22Rv1 (cell line): ENCODE measurements at regions not wholly inside any gene's neighbourhood (a gene's known extent, or its start where the extent isn't known, plus 50 kb on each side); places are given as distances from the start of the nearest gene placed in this dataset.

ENCODE experiments used
- ZFX ChIP-seq: fragments of 450-650 bp; IDR thresholded peaks from 2 replicates; pipeline ENCODE4 v1.6.1; 2017; ENCODE audit warnings: antibody characterized with exemption, borderline replicate concordance
- TF ChIP-seq, protein P1 (sequence below): fragments of 450-650 bp; IDR thresholded peaks from 2 replicates; pipeline ENCODE4 v1.5.1; 2017; ENCODE audit warnings: mild to moderate bottlenecking

DNA sequence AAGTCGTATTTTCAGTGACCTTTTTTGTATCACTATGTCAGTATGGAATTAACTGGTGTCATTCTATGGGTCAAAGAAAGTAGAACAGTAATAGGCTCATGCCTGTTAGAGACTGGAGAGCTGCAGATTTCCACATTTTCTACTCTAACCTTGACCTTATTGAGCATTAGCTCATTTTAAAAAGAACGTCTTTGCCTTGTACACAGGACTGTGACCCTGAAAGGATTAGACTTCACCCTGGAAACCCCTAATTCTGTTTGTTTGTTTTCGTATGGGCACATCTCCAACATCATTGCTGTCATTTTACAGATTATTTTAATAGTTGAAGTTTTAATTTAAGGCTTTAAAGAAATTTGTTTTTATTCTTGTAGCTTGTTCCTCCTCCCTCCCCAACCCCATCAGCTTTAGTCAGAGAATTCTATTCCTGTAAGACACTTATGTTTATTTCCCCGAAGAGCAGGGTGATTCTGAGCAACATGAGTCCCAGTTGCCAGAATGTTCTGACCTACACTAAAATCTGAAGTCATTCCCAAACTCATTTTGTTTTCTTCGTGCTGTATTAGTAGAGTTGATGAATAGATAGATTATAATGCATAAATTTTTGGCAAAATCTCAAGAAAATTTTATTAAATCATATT, 451.3 kb downstream of the FOXG1 start:
- TF ChIP-seq, protein P1, sequence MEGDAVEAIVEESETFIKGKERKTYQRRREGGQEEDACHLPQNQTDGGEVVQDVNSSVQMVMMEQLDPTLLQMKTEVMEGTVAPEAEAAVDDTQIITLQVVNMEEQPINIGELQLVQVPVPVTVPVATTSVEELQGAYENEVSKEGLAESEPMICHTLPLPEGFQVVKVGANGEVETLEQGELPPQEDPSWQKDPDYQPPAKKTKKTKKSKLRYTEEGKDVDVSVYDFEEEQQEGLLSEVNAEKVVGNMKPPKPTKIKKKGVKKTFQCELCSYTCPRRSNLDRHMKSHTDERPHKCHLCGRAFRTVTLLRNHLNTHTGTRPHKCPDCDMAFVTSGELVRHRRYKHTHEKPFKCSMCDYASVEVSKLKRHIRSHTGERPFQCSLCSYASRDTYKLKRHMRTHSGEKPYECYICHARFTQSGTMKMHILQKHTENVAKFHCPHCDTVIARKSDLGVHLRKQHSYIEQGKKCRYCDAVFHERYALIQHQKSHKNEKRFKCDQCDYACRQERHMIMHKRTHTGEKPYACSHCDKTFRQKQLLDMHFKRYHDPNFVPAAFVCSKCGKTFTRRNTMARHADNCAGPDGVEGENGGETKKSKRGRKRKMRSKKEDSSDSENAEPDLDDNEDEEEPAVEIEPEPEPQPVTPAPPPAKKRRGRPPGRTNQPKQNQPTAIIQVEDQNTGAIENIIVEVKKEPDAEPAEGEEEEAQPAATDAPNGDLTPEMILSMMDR = no peak
- no peak for TF ChIP-seq ZFX
